ENCODE measurements at regions not wholly inside any gene's neighbourhood (a gene's known extent, or its start where the extent isn't known, plus 50 kb on each side); places are given as distances from the start of the nearest gene placed in this dataset.
A peak's percentile ranks its signal among the peaks of the same experiment; 100 is the strongest.
"Not testable (repeated sequence)": the region's sequence is repeated elsewhere in the genome, so short reads cannot be mapped to it uniquely, and the experiment has no call there.

GRCh38 chr14:39615352-39615751, 183.1 kb upstream of the FBXO33 start:
- no peak for DNase-seq

DNA sequence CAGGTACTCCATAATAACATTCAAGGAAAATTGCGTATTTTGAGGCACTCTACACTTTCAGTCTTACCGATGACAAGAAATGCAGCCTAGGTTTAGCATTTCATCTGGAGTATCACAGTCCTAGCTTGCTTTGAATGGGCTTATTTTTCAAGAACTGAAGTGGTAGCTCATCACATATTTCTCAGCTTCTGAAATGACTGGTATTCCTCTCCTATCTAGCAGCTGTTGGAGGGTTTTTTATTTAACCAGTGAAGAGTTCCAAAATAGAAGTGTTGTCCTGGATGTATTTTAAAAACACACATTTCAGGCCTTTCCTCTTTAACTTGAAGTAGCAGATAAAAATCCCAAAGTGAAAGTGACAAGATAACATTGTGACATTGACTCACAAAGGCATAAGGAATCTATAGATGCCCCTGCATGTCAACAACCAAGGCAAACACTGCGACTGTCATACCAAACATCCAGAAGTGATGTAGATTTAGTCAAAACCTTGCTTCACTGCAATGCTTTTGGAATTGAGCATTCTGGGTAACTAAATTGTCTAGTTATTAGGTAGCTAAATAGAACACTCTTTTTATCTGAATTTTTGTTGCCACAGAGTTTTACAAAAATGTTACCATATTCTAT, 182.2 kb upstream of the FBXO33 start:
- no peak for DNase-seq

- no peak for DNase-seq
These were observed 176.9 kb upstream of the FBXO33 start for GRCh38 chr14:39609119-39609518.

DNA sequence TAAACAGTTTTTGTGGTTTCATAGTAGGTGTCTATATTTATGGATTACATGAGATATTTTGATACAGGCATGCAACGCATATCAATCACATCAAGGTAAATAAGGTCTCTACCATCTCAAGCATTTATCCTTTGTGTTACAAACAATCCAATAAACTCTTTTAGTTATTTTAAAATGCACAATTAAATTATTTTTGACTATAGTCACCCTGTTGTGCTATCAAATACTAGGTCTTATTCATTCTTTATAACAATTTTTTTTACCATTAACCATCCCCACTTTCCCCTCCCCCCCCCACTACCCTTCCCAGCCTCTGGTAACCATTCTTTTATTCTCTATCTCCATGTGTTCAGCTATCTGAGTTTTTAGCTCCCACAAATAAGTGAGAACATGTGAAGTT, 175.7 kb upstream of the FBXO33 start:
- DNase-seq: no peak

- DNase-seq: no peak
These were observed 171.7 kb upstream of the FBXO33 start for GRCh38 chr14:39603942-39604341.

GRCh38 chr14:39593377-39593776, 161.1 kb upstream of the FBXO33 start:
- DNase-seq: no peak

GRCh38 chr14:39592116-39592789, 160.0 kb upstream of the FBXO33 start:
- DNase-seq: no peak

GRCh38 chr14:39589882-39590281, 157.6 kb upstream of the FBXO33 start:
- DNase-seq: not testable (repeated sequence)

GRCh38 chr14:39582028-39582654, 149.9 kb upstream of the FBXO33 start:
- DNase-seq: no peak

GRCh38 chr14:39581474-39581873, 149.2 kb upstream of the FBXO33 start:
- DNase-seq: peak; percentile 14

GRCh38 chr14:39580696-39581095, 148.5 kb upstream of the FBXO33 start:
- no peak for DNase-seq

- DNase-seq: no peak
These were observed 144.5 kb upstream of the FBXO33 start for GRCh38 chr14:39576736-39577135.

DNA sequence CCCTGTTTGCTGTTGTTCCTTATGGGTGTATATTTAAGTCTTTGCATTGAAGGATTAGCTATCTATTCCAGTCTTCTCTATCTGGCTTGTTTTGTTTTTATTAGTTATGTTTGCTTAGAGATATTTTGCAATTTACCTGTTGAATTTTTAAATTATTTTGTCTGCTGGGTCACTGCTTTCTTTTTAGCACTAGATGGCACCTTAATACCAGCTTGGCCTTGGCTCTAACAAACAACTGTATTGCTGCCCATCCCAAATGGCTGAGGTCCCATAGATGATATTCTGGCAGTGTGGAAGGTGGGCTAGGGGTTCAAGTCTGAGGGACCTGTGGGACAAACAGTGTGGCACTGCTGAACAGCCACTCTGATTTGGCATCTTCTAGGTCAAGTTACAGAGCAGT, 144.0 kb upstream of the FBXO33 start:
- no peak for DNase-seq

- no peak for DNase-seq
These were observed 136.7 kb upstream of the FBXO33 start for GRCh38 chr14:39568809-39569538.

- no peak for DNase-seq
These were observed 134.6 kb upstream of the FBXO33 start for GRCh38 chr14:39566795-39567194.

DNA sequence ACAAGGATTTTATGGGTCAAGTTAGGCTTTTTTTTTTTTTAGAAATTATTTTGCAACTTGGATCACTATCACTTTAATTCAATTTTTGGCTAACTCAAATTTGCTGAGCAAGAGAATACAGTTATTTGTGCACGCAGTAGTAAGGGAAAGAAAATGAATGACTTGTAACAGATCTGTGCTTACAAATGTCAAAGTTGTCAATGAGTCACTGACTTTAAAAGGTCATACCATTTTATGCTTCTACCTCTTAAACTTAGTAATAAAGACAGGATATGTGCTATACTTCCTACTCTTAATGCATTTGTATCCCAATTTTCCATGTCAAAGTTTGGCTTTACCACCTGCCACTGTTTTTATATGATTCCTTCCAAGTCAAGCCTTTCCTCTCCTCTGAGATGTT, 131.1 kb upstream of the FBXO33 start:
- no peak for DNase-seq

DNA sequence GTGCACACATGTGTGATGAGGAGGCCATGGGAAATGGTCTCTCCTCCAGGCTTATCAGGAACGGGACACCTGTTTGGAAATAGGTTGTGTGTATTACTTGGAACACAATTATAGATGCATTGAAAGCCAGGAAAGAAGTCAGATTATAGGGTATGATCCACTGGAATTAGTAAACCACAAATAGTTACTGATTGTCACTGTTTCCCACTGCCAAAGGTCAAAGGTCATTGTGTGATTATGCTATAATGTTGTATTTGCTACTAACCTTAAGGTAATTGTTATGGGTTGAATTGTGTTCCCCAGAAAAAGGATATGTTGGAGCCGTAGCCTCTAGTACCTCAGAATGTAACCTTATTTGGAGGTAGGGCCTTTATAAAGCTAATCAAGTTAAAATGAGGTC, 129.9 kb upstream of the FBXO33 start:
- DNase-seq: no peak

- DNase-seq: no peak
These were observed 126.3 kb upstream of the FBXO33 start for GRCh38 chr14:39558525-39558924.

- DNase-seq: no peak
These were observed 123.5 kb upstream of the FBXO33 start for GRCh38 chr14:39555749-39556148.

DNA sequence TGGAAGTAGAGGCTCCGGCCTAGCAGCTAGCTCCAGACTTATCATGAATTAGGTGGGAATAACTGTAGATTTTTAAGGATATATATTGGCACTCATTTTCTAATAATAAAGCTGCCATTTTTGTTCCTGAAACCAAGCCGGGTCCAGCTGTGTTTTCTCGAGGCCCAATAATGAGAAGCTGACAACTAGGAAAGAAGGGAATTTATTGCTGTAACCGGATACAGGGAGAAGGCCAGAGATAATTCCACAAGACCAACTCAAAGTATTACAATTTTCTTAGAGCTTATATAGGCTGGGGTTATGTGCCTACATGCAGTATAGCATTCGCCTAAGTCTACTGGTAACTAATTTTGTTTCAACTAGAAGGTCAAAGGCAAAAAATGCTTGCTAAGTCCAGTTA, 122.3 kb upstream of the FBXO33 start:
- DNase-seq: no peak

GRCh38 chr14:39548358-39548757, 116.1 kb upstream of the FBXO33 start:
- no peak for DNase-seq

DNA sequence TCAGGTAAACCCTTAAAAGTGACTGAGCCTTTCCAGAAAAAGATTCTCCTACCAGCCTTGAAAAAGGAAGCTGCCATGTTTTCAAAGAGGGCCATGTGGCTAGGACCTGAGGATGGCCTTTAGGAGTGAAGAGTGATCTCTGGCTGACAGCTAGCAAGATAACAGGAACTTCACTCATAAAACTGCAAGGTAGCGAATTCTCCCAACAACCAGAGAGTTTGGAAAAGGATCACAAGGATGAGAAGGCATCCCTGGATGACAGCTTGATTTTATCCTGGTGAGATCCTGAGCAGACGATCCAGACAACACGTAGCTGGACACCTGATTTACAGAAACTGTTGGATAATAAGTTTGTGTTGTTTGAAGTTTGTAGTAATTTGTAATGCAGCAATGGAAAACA, 115.6 kb upstream of the FBXO33 start:
- DNase-seq: no peak

GRCh38 chr14:39505812-39506211, 73.6 kb upstream of the FBXO33 start:
- DNase-seq: no peak

DNA sequence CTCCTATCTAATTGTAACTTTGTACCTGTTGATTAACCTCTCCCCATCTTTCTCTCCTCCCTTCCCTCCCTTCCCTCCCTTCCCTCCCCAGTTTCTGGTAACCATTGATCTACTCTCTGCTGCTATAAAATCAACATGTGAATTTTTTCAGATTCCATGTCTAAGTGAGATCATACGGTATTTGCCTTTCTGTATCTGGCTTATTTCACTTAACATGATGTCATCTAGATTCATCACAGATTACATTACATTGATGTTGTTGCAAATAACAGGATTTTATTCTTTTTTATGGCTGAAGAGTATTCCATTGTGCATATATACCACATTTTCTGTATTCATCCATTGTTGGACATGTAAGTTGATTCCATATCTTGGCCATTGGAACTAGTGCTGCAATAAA, 68.0 kb upstream of the FBXO33 start:
- DNase-seq: no peak
